OCI-LY7 (cell line): ENCODE measurements at regions not wholly inside any gene's neighbourhood (a gene's known extent, or its start where the extent isn't known, plus 50 kb on each side); places are given as distances from the start of the nearest gene placed in this dataset.

ENCODE experiments used
- EZH2phosphoT487 ChIP-seq: fragments of 200-600 bp; sonication (generic); IDR thresholded peaks from 2 replicates; pipeline ENCODE4 v1.6.1; 2018; ENCODE audit warnings: low read depth, borderline replicate concordance, mild to moderate bottlenecking, mixed run types, antibody characterized with exemption, low read length, moderate library complexity, mixed read lengths
- TF ChIP-seq, protein P1 (sequence below): fragments of 200-600 bp; sonication (generic); conservative IDR thresholded peaks from 2 replicates; pipeline ENCODE4 v1.5.1; 2014; ENCODE audit warnings: mild to moderate bottlenecking, antibody characterized with exemption, low read length, moderate library complexity, mixed read lengths

DNA sequence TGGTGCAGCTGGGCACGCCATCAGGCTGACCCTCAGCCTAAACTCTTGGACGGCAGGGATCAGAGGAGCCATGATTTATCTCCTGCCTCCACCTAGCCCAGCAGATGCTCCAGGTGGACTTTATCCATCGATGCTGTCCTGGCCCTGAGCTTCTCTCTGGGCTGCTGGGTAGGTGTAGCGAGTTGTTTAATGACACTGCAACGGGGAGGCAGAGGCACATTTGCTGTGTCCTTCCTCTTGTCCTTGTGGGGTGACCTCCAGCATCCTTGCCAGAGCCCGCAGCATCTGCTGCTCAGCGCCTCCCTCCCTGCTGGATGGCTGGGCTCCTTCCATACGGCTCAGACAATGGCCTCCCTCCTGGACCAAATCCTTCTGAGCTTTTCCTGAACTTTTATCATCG lies 103.1 kb upstream of the IRX4 start:
- TF ChIP-seq EZH2phosphoT487: no peak
- TF ChIP-seq, protein P1, sequence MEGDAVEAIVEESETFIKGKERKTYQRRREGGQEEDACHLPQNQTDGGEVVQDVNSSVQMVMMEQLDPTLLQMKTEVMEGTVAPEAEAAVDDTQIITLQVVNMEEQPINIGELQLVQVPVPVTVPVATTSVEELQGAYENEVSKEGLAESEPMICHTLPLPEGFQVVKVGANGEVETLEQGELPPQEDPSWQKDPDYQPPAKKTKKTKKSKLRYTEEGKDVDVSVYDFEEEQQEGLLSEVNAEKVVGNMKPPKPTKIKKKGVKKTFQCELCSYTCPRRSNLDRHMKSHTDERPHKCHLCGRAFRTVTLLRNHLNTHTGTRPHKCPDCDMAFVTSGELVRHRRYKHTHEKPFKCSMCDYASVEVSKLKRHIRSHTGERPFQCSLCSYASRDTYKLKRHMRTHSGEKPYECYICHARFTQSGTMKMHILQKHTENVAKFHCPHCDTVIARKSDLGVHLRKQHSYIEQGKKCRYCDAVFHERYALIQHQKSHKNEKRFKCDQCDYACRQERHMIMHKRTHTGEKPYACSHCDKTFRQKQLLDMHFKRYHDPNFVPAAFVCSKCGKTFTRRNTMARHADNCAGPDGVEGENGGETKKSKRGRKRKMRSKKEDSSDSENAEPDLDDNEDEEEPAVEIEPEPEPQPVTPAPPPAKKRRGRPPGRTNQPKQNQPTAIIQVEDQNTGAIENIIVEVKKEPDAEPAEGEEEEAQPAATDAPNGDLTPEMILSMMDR: no peak
